DOHH2 (cell line): ENCODE measurements at regions not wholly inside any gene's neighbourhood (a gene's known extent, or its start where the extent isn't known, plus 50 kb on each side); places are given as distances from the start of the nearest gene placed in this dataset.

Experiments used
- H3F3A ChIP-seq: fragments of 200-600 bp; sonication (generic), shearing (Covaris generic); 2 replicates; pipeline ENCODE4 v1.6.0; 2016; ENCODE audit warnings: antibody characterized with exemption, mild to moderate bottlenecking; ENCODE audit not compliant: control insufficient read depth, insufficient read depth
- H3K27ac ChIP-seq: fragments of 200-600 bp; sonication (generic); 2 replicates; pipeline ENCODE4 v1.5.1; 2014; ENCODE audit warnings: low read depth, mild to moderate bottlenecking, low read length, moderate library complexity
- H3K27me3 ChIP-seq: fragments of 200-600 bp; sonication (generic); 2 replicates; pipeline ENCODE4 v1.6.1; 2014; ENCODE audit warnings: mild to moderate bottlenecking, low read length, mixed read lengths; ENCODE audit not compliant: control insufficient read depth
- H3K36me3 ChIP-seq: fragments of 200-600 bp; sonication (generic); 2 replicates; pipeline ENCODE4 v1.6.1; 2014; ENCODE audit warnings: mild to moderate bottlenecking, low read length, moderate library complexity, mixed read lengths; ENCODE audit not compliant: control insufficient read depth
- H3K4me1 ChIP-seq: fragments of 200-600 bp; sonication (generic); 2 replicates; pipeline ENCODE4 v1.6.1; 2014; ENCODE audit warnings: mild to moderate bottlenecking, low read length, mixed read lengths; ENCODE audit not compliant: control insufficient read depth
- H3K4me2 ChIP-seq: fragments of 200-600 bp; sonication (generic); 2 replicates; pipeline ENCODE4 v1.6.0; 2014; ENCODE audit warnings: mild to moderate bottlenecking, low read length, moderate library complexity
- H3K4me3 ChIP-seq: fragments of 200-600 bp; sonication (generic); 2 replicates; pipeline ENCODE4 v1.5.1; 2014; ENCODE audit warnings: mild to moderate bottlenecking, low read length, mixed read lengths
- H3K79me2 ChIP-seq: fragments of 200-600 bp; sonication (generic); 2 replicates; pipeline ENCODE4 v1.6.1; 2014; ENCODE audit warnings: mild to moderate bottlenecking, low read length, mixed read lengths; ENCODE audit not compliant: control insufficient read depth
- H3K9me2 ChIP-seq: fragments of 200-600 bp; sonication (generic); replicated peaks from 2 replicates; pipeline ENCODE4 v1.6.1; 2014; ENCODE audit warnings: mild to moderate bottlenecking, low read length, mixed read lengths; ENCODE audit not compliant: control insufficient read depth
- H3K9me3 ChIP-seq: fragments of 200-600 bp; sonication (generic); 2 replicates; pipeline ENCODE4 v1.6.1; 2014; ENCODE audit warnings: antibody characterized with exemption, low read length, mixed read lengths; ENCODE audit not compliant: control insufficient read depth, insufficient read depth
- H4K20me1 ChIP-seq: fragments of 200-600 bp; sonication (generic); 2 replicates; pipeline ENCODE4 v1.6.0; 2014; ENCODE audit warnings: low read depth, mild to moderate bottlenecking, antibody characterized with exemption, low read length, moderate library complexity; ENCODE audit not compliant: control insufficient read depth, insufficient read depth
- EZH2phosphoT487 ChIP-seq: fragments of 200-600 bp; sonication (generic); IDR thresholded peaks from 2 replicates; pipeline ENCODE4 v1.6.1; 2017; ENCODE audit warnings: borderline replicate concordance, mild to moderate bottlenecking, antibody characterized with exemption, low read length, moderate library complexity, mixed read lengths
- TF ChIP-seq, protein P1 (sequence below): fragments of 200-600 bp; sonication (generic); IDR thresholded peaks from one replicate; pipeline ENCODE4 v1.5.1; 2014; ENCODE audit warnings: antibody characterized with exemption, mild to moderate bottlenecking, low read depth, low read length; ENCODE audit not compliant: poor library complexity, severe bottlenecking

GRCh38 chr3:66158933-66159683, 61.7 kb upstream of the SLC25A26 start:
- Histone ChIP-seq H3K79me2 (no peaks in the 10 kb centered on the region), H3K27ac (no peak overlapping the region), H3K9me3 (no peaks in the 10 kb centered on the region), H3K4me3 (no peak overlapping the region), H3K27me3 (no peaks in the 10 kb centered on the region), H4K20me1 (no peaks in the 10 kb centered on the region), H3K36me3 (no peaks in the 10 kb centered on the region), H3K4me1 (no peaks in the 10 kb centered on the region), H3K4me2 (no peak overlapping the region), H3F3A (no peaks in the 10 kb centered on the region), H3K9me2 (no peaks in the 10 kb centered on the region)
- TF ChIP-seq, protein P1, sequence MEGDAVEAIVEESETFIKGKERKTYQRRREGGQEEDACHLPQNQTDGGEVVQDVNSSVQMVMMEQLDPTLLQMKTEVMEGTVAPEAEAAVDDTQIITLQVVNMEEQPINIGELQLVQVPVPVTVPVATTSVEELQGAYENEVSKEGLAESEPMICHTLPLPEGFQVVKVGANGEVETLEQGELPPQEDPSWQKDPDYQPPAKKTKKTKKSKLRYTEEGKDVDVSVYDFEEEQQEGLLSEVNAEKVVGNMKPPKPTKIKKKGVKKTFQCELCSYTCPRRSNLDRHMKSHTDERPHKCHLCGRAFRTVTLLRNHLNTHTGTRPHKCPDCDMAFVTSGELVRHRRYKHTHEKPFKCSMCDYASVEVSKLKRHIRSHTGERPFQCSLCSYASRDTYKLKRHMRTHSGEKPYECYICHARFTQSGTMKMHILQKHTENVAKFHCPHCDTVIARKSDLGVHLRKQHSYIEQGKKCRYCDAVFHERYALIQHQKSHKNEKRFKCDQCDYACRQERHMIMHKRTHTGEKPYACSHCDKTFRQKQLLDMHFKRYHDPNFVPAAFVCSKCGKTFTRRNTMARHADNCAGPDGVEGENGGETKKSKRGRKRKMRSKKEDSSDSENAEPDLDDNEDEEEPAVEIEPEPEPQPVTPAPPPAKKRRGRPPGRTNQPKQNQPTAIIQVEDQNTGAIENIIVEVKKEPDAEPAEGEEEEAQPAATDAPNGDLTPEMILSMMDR = no peak
- TF ChIP-seq EZH2phosphoT487 = no peak

GRCh38 chr3:66154444-66154861, 66.3 kb upstream of the SLC25A26 start:
- Histone ChIP-seq H3K4me2 (no peak overlapping the region), H3K9me2 (no peaks in the 10 kb centered on the region), H3K4me1 (no peaks in the 10 kb centered on the region), H3K27ac (no peak overlapping the region), H3K27me3 (no peaks in the 10 kb centered on the region), H3K4me3 (no peak overlapping the region), H3F3A (no peaks in the 10 kb centered on the region), H3K36me3 (no peaks in the 10 kb centered on the region), H3K79me2 (no peaks in the 10 kb centered on the region), H3K9me3 (no peaks in the 10 kb centered on the region), H4K20me1 (no peaks in the 10 kb centered on the region)
- no peak for TF ChIP-seq EZH2phosphoT487
- TF ChIP-seq, protein P1 = no peak

GRCh38 chr3:66153481-66154443, 67.0 kb upstream of the SLC25A26 start:
- Histone ChIP-seq H3K36me3 (no peaks in the 10 kb centered on the region), H4K20me1 (no peaks in the 10 kb centered on the region), H3K27me3 (no peaks in the 10 kb centered on the region), H3K9me3 (no peaks in the 10 kb centered on the region), H3K4me1 (no peaks in the 10 kb centered on the region), H3K4me2 (no peak overlapping the region), H3K4me3 (no peak overlapping the region), H3K27ac (no peak overlapping the region), H3F3A (no peaks in the 10 kb centered on the region), H3K79me2 (no peaks in the 10 kb centered on the region), H3K9me2 (no peaks in the 10 kb centered on the region)
- TF ChIP-seq EZH2phosphoT487 = no peak
- TF ChIP-seq, protein P1 = no peak
